ENCODE measurements at regions not wholly inside any gene's neighbourhood (a gene's known extent, or its start where the extent isn't known, plus 50 kb on each side); places are given as distances from the start of the nearest gene placed in this dataset.

GRCh38 chr5:116654925-116655324 lies 80.3 kb upstream of the SEMA6A start:
- DNase-seq, result no peak

- no peak for DNase-seq
Measured at GRCh38 chr5:116652903-116653302, 78.3 kb upstream of the SEMA6A start.

- DNase-seq, result no peak
Measured at GRCh38 chr5:116652196-116652729, 77.6 kb upstream of the SEMA6A start.

GRCh38 chr5:116651653-116652052 lies 77.0 kb upstream of the SEMA6A start:
- DNase-seq, result no peak

- DNase-seq, result no peak
Measured at GRCh38 chr5:116650964-116651363, 76.3 kb upstream of the SEMA6A start.

GRCh38 chr5:116650544-116650943 lies 75.9 kb upstream of the SEMA6A start:
- no peak for DNase-seq

- DNase-seq, result no peak
Measured at GRCh38 chr5:116646611-116647289, 72.1 kb upstream of the SEMA6A start.

GRCh38 chr5:116645627-116646026 lies 71.0 kb upstream of the SEMA6A start:
- no peak for DNase-seq

GRCh38 chr5:116640236-116640635 lies 65.6 kb upstream of the SEMA6A start:
- no peak for DNase-seq

- DNase-seq, result no peak
Measured at GRCh38 chr5:116637149-116637740, 62.6 kb upstream of the SEMA6A start.

GRCh38 chr5:116632890-116633289 lies 58.3 kb upstream of the SEMA6A start:
- DNase-seq, result no peak

GRCh38 chr5:116631147-116631546 lies 56.5 kb upstream of the SEMA6A start:
- DNase-seq, result no peak

- DNase-seq, result no peak
Measured at GRCh38 chr5:116629168-116629567, 54.5 kb upstream of the SEMA6A start.

GRCh38 chr5:116626945-116627679 lies 52.5 kb upstream of the SEMA6A start:
- no peak for DNase-seq

- DNase-seq, result no peak
Measured at GRCh38 chr5:116626272-116626723, 51.7 kb upstream of the SEMA6A start.

All from CD4-positive, alpha-beta T cell treated with Interleukin-17A for 1 hour (primary cell).